ENCODE measurements at regions not wholly inside any gene's neighbourhood (a gene's known extent, or its start where the extent isn't known, plus 50 kb on each side); places are given as distances from the start of the nearest gene placed in this dataset.

DNA sequence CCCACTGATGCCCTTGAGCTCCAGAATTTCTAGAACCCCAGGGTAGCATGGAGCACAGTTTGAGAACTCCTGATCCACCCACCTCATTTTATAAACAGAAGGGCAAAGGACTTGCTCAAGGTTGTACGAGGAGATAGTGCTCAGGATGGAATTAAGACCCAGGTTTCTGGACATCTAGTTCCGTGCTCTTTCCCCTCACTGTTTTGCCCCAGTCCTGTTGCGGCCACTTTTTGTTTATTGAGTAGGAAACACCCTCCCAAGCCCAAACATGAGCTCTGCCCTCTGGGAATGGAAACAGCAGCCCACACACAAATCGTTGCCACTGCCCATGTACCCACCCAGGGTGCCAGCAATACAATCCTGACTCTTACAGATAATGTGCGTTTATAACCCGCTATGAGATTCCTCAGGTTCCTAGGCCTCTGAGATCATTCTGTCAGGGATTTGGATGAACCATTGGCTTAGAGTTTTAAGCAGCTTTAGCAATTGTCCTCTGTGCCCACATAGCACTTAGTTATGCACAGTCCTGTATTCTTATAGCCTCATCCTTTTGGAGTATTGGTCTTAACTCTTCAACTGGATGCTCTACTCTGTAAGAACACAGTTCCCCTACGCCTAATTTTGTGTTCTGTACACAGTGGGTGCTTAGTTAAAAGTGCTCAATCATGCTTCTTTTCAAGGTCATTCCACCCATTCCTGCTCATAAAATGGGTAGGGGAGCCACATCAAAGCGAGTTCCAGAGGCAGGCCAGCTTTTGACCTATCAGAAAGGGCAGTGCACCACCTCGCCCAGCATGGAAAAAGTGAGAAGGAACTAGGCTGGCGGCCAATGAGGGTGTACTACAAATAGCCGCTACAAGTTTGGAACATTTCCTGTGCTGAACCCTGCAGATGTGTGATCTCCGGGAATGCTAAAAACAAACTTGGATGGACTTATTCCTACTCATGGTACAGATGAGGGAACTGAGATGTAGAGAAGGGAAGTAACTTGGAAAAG, 60.3 kb upstream of the IGFBP2 start:
- Mint-ChIP-seq H3K27ac (no peak overlapping the region), H3K4me3 (no peak overlapping the region), H3K27me3 (ENCODE audit: low read depth in 3 of 3) (peaks cover 0 to 13% (median 0%) of the 10 kb centered on the region in 3 donors), H3K36me3 (no peaks in the 10 kb centered on the region), H3K9me3 (peaks cover 0 to 8% (median 3%) of the 10 kb centered on the region in 7 donors), H3K4me1 (no peaks in the 10 kb centered on the region)
- Histone ChIP-seq H3K9ac (ENCODE audit: insufficient read depth, low read length, poor library complexity, severe bottlenecking) (no peak overlapping the region), H3K27ac (ENCODE audit: low read depth in 1 of 2, low read length in 2 of 2) (no peak overlapping the region), H3K4me3 (replicated peaks in 1 of 3; ENCODE audit: low read depth in 2 of 3, low read length in 3 of 3) (no peak overlapping the region), H3K4me1 (ENCODE audit: control insufficient read depth in 1 of 2, insufficient read depth in 2 of 2, low read length in 2 of 2) (no peaks in the 10 kb centered on the region), H3K27me3 (ENCODE audit: control insufficient read depth in 2 of 2, insufficient read depth in 2 of 2, low read length in 2 of 2) (no peaks in the 10 kb centered on the region), H3K4me2 (replicated peaks; ENCODE audit: extremely low read depth, low read length, poor library complexity, severe bottlenecking) (no peak overlapping the region), H4K20me1 (ENCODE audit: insufficient read depth, low read length) (no peaks in the 10 kb centered on the region), H3K36me3 (replicated peaks in 1 of 2; ENCODE audit: control insufficient read depth in 1 of 2, insufficient read depth in 2 of 2, low read length in 2 of 2) (no peaks in the 10 kb centered on the region), H3K9me3 (replicated peaks in 1 of 2; ENCODE audit: control insufficient read depth in 1 of 2, insufficient read depth in 1 of 2, low read length in 2 of 2) (no peaks in the 10 kb centered on the region), H2AFZ (ENCODE audit: insufficient read depth, low read depth, low read length, poor library complexity, severe bottlenecking) (no peak overlapping the region), H3K79me2 (ENCODE audit: insufficient read depth, low read length) (no peaks in the 10 kb centered on the region)
- intact Hi-C loops (cut with micrococcal nuclease): no loop called here
- DNase-seq: no peak
- WGBS (ENCODE audit: insufficient coverage): 86% methylated on average over 8 of the region's 12 CpGs
- TF ChIP-seq, protein P1, sequence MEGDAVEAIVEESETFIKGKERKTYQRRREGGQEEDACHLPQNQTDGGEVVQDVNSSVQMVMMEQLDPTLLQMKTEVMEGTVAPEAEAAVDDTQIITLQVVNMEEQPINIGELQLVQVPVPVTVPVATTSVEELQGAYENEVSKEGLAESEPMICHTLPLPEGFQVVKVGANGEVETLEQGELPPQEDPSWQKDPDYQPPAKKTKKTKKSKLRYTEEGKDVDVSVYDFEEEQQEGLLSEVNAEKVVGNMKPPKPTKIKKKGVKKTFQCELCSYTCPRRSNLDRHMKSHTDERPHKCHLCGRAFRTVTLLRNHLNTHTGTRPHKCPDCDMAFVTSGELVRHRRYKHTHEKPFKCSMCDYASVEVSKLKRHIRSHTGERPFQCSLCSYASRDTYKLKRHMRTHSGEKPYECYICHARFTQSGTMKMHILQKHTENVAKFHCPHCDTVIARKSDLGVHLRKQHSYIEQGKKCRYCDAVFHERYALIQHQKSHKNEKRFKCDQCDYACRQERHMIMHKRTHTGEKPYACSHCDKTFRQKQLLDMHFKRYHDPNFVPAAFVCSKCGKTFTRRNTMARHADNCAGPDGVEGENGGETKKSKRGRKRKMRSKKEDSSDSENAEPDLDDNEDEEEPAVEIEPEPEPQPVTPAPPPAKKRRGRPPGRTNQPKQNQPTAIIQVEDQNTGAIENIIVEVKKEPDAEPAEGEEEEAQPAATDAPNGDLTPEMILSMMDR (IDR thresholded peaks at IDR 0.05): no peak

DNA sequence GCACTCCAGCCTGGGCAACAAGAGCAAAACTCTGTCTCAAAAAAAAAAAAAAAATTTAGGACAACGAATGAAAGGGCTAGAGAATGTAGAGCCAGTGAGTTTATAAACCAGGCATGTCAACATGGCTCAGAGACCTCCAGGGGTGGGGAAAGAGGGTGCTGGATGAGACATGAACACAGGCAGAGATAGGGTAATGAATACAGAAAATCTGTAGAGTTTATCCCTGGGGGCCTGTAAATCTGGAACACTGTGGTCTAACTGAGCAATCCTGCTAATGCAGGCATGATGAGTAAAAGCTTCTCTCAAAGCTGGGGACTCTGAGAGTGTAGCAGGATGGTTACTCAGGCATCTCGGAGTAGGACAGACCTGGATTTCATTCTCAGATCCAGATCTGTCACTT, 59.2 kb upstream of the IGFBP2 start:
- peaks cover 0 to 12% (median 0%) of the 10 kb centered on the region in 3 donors for H3K27me3 Mint-ChIP-seq (ENCODE audit: low read depth in 3 of 3)
- no peaks in the 10 kb centered on the region for H3K4me1 Mint-ChIP-seq
- H3K9me3 Mint-ChIP-seq: peaks cover 0 to 8% (median 3%) of the 10 kb centered on the region in 7 donors
- Histone ChIP-seq H3K9me3 (replicated peaks in 1 of 2; ENCODE audit: control insufficient read depth in 1 of 2, insufficient read depth in 1 of 2, low read length in 2 of 2) (no peaks in the 10 kb centered on the region), H2AFZ (ENCODE audit: insufficient read depth, low read depth, low read length, poor library complexity, severe bottlenecking) (no peak overlapping the region), H3K9ac (ENCODE audit: insufficient read depth, low read length, poor library complexity, severe bottlenecking) (no peak overlapping the region), H3K4me1 (ENCODE audit: control insufficient read depth in 1 of 2, insufficient read depth in 2 of 2, low read length in 2 of 2) (no peaks in the 10 kb centered on the region), H3K36me3 (replicated peaks in 1 of 2; ENCODE audit: control insufficient read depth in 1 of 2, insufficient read depth in 2 of 2, low read length in 2 of 2) (no peaks in the 10 kb centered on the region), H3K4me2 (replicated peaks; ENCODE audit: extremely low read depth, low read length, poor library complexity, severe bottlenecking) (no peak overlapping the region), H3K79me2 (ENCODE audit: insufficient read depth, low read length) (no peaks in the 10 kb centered on the region), H4K20me1 (ENCODE audit: insufficient read depth, low read length) (no peaks in the 10 kb centered on the region), H3K27me3 (ENCODE audit: control insufficient read depth in 2 of 2, insufficient read depth in 2 of 2, low read length in 2 of 2) (no peaks in the 10 kb centered on the region), H3K4me3 (replicated peaks in 1 of 3; ENCODE audit: low read depth in 2 of 3, low read length in 3 of 3) (no peak overlapping the region), H3K27ac (ENCODE audit: low read depth in 1 of 2, low read length in 2 of 2) (no peak overlapping the region)
- 67% methylated on average over 1 of the region's 2 CpGs for WGBS (ENCODE audit: insufficient coverage)
- DNase-seq: no peak
- no peak overlapping the region for H3K27ac Mint-ChIP-seq
- H3K4me3 Mint-ChIP-seq: no peak overlapping the region
- H3K36me3 Mint-ChIP-seq: no peaks in the 10 kb centered on the region
- TF ChIP-seq, protein P1 (IDR thresholded peaks at IDR 0.05): no peak
- intact Hi-C loops (cut with micrococcal nuclease): no loop called here

All from CD14-positive monocyte (primary cell).